SK-N-SH treated with all-trans-retinoic acid at 6 μM for 48 hours (cell line): ENCODE measurements at regions not wholly inside any gene's neighbourhood (a gene's known extent, or its start where the extent isn't known, plus 50 kb on each side); places are given as distances from the start of the nearest gene placed in this dataset.

Experiments used
- ARNTL ChIP-seq: fragments of 450-650 bp; formaldehyde crosslinking; IDR thresholded peaks from 2 replicates; pipeline ENCODE4 v1.5.0; 2020; ENCODE audit warnings: low read depth, mild to moderate bottlenecking, moderate library complexity, borderline replicate concordance
- CREB5 ChIP-seq: fragments of 250-450 bp; sonication (Bioruptor Pico); IDR thresholded peaks from 2 replicates; pipeline ENCODE4 v1.5.1; 2020; ENCODE audit warnings: low read depth, mild to moderate bottlenecking, moderate library complexity
- CSDC2 ChIP-seq: fragments of 250-450 bp; sonication (Bioruptor Pico); IDR thresholded peaks from 2 replicates; pipeline ENCODE4 v1.5.0; 2020; ENCODE audit warnings: mild to moderate bottlenecking, moderate library complexity
- CSRNP3 ChIP-seq: fragments of 250-450 bp; sonication (Bioruptor Pico); IDR thresholded peaks from 2 replicates; pipeline ENCODE4 v1.5.1; 2021; ENCODE audit warnings: mild to moderate bottlenecking, moderate library complexity
- PATZ1 ChIP-seq: fragments of 250-450 bp; sonication (Bioruptor Pico); IDR thresholded peaks from 2 replicates; pipeline ENCODE4 v1.8.0; 2020; ENCODE audit warnings: mild to moderate bottlenecking, moderate library complexity, borderline replicate concordance
- PPARA ChIP-seq: fragments of 250-450 bp; sonication (Bioruptor Pico); IDR thresholded peaks from 2 replicates; pipeline ENCODE4 v1.5.0; 2020; ENCODE audit warnings: mild to moderate bottlenecking, borderline replicate concordance
- RARB ChIP-seq: fragments of 250-450 bp; sonication (Bioruptor Pico); IDR thresholded peaks from 2 replicates; pipeline ENCODE4 v1.8.0; 2021; ENCODE audit warnings: mild to moderate bottlenecking, moderate library complexity
- TSHZ2 ChIP-seq: fragments of 250-450 bp; sonication (Bioruptor Pico); IDR thresholded peaks from 2 replicates; pipeline ENCODE4 v1.5.0; 2020; ENCODE audit warnings: mild to moderate bottlenecking, moderate library complexity
- ZFP3 ChIP-seq: fragments of 250-450 bp; sonication (Bioruptor Pico); IDR thresholded peaks from 2 replicates; pipeline ENCODE4 v1.5.0; 2020; ENCODE audit warnings: mild to moderate bottlenecking, moderate library complexity
- ZFP30 ChIP-seq: fragments of 450-650 bp; formaldehyde crosslinking; IDR thresholded peaks from 2 replicates; pipeline ENCODE4 v1.5.0; 2022; ENCODE audit warnings: mild to moderate bottlenecking, moderate library complexity
- ZNF565 ChIP-seq: fragments of 450-650 bp; formaldehyde crosslinking; conservative IDR thresholded peaks from 2 replicates; pipeline ENCODE4 v1.5.0; 2020; ENCODE audit warnings: low read depth, mild to moderate bottlenecking, moderate library complexity
- ZNF70 ChIP-seq: fragments of 450-650 bp; formaldehyde crosslinking; IDR thresholded peaks from 2 replicates; pipeline ENCODE4 v1.5.0; 2020; ENCODE audit warnings: mild to moderate bottlenecking, moderate library complexity

GRCh38 chr6:9614778-9615177 is 800.1 kb downstream of the TFAP2A start:
- no peak for TF ChIP-seq CSDC2 (CRISPR knock-in tag)
- TF ChIP-seq PPARA (CRISPR knock-in tag) = no peak
- TF ChIP-seq ZNF70 (CRISPR knock-in tag) = no peak
- no peak for TF ChIP-seq ARNTL (CRISPR knock-in tag)
- TF ChIP-seq PATZ1 (CRISPR knock-in tag) = no peak
- no peak for TF ChIP-seq ZNF565 (CRISPR knock-in tag)
- no peak for TF ChIP-seq ZFP3
- no peak for TF ChIP-seq RARB (CRISPR knock-in tag)
- TF ChIP-seq CREB5 = no peak
- TF ChIP-seq ZFP30 (CRISPR knock-in tag) = no peak
- no peak for TF ChIP-seq CSRNP3 (CRISPR knock-in tag)
- no peak for TF ChIP-seq TSHZ2 (CRISPR knock-in tag)
